AG09309 (cell line): ENCODE measurements at regions not wholly inside any gene's neighbourhood (a gene's known extent, or its start where the extent isn't known, plus 50 kb on each side); places are given as distances from the start of the nearest gene placed in this dataset.
"Not testable (repeated sequence)": the region's sequence is repeated elsewhere in the genome, so short reads cannot be mapped to it uniquely, and the experiment has no call there.

Experiments used
- DNase-seq: peaks from one replicate; pipeline ENCODE4 v3.0.0-alpha.2; 2010; ENCODE audit warnings: low read depth
- H3K4me3 ChIP-seq: 2 replicates; pipeline ENCODE4 v1.5.1; 2011; ENCODE audit warnings: mild to moderate bottlenecking, low read depth, low read length, moderate library complexity; ENCODE audit not compliant: control insufficient read depth
- CTCF ChIP-seq: IDR thresholded peaks from 2 replicates; pipeline ENCODE4 v1.5.1; 2011; ENCODE audit warnings: mild to moderate bottlenecking, low read depth, low read length, inconsistent platforms; ENCODE audit not compliant: insufficient read depth, control insufficient read depth; ENCODE audit errors: missing control alignments

- not testable (repeated sequence) for DNase-seq, H3K4me3 ChIP-seq
These were observed 330.1 kb upstream of the AR start for GRCh38 chrX:67213686-67214085.

DNA sequence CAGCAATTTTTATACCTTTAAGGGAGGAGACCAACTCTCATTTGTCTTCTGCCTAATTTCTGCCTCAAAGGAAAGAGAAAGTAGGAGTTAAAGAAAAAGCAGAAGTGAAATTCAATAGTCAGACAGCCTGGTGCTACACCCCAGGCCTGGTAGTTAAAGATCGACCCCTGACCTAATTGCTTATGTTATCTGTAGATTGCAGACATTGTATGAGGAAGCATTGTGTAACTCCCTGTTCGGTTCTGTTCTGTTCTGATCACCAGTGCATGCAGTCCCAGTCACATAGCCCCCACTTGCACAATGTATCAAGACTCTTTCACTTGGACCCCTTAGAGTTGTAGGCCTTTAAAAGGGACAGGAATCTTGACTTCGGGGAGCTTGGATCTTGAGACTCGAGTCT is 335.9 kb upstream of the AR start:
- no peak for TF ChIP-seq CTCF
- no peak overlapping the region for H3K4me3 ChIP-seq
- DNase-seq: no peak

DNA sequence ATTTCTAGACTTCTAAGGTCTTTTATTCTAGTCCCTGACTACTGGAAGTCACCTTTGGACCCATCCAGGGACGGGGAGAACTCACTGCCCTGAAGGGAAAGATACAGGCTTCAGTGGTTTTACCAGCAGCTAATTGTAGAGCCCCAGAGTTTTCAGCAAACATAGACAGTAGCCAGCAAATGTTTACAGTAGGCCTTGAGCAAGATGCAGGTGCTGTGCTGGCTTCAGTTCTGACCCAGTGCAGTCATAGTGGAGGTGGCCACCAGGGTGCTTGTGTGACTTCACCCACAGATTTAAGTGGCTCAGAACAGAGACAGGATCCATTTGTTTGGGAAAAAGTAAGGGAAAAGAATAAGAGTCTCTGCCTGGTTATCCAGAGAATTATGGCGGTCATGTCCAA is 384.4 kb upstream of the AR start:
- no peak overlapping the region for H3K4me3 ChIP-seq
- TF ChIP-seq CTCF: no peak
- no peak for DNase-seq

- no peak for DNase-seq
- no peak for TF ChIP-seq CTCF
- H3K4me3 ChIP-seq: no peak overlapping the region
These were observed 429.2 kb upstream of the AR start for GRCh38 chrX:67114635-67115034.

DNA sequence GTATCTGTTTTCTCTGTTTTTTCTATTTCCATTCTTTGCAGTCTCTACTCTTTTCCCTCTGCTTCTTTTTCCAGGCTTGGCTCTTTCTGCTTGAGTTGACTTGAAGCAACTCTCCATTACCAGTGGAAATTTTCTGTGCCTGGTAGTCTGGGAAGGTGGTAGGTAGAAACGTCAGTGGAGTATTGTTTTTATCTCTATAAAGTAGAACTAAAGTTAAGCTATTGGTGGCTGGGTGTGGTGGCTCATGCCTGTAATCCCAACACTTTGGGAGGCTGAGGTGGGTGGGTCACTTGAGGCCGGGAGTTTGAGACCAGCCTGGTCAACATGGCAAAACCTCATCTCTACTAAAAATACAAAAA is 438.1 kb upstream of the AR start:
- TF ChIP-seq CTCF: no peak
- DNase-seq: no peak
- H3K4me3 ChIP-seq: no peak overlapping the region

- no peak overlapping the region for H3K4me3 ChIP-seq
- DNase-seq: no peak
- no peak for TF ChIP-seq CTCF
These were observed 438.7 kb upstream of the AR start for GRCh38 chrX:67104982-67105757.

- no peak for DNase-seq
- no peak overlapping the region for H3K4me3 ChIP-seq
These were observed 443.6 kb upstream of the AR start for GRCh38 chrX:67100031-67100884.

More at GRCh38 chrX:67100031-67100884, 443.6 kb upstream of the AR start:
- no peak for TF ChIP-seq CTCF
